Pancreas (tissue), 10 donors: ENCODE measurements at regions not wholly inside any gene's neighbourhood (a gene's known extent, or its start where the extent isn't known, plus 50 kb on each side); places are given as distances from the start of the nearest gene placed in this dataset.
A peak's percentile ranks its signal among the peaks of the same experiment; 100 is the strongest.

ENCODE experiments used
- ATAC-seq, 4 donors: fragments of 200-7000 bp; cut with Tn5 transposase; one replicate each; pipeline versions ENCODE4 v1.8.0 to v1.9.1; 2020; ENCODE audit warnings: mild to moderate bottlenecking in 4 of 4, moderate library complexity in 4 of 4
- DNase-seq, 6 donors: peaks; one replicate each; pipeline ENCODE4 v3.0.0-alpha.2; 2020
- FAIRE-seq: peaks from 2 replicates; lab custom pipeline; 2012; peaks lifted over from hg19 to GRCh38; lab: Jason Lieb, UNC
- H3K27ac ChIP-seq, 4 donors: fragments of 200-600 bp; sonication (generic); 1 replicate in 3 of 4; 2 replicates in 1 of 4; pipeline versions ENCODE4 v1.5.0 to v1.8.0; 2020
- H3K27me3 ChIP-seq, 4 donors: fragments of 200-600 bp; one replicate each; pipeline ENCODE4 v1.8.0; 2021
- H3K36me3 ChIP-seq, 3 donors: fragments of 200-600 bp; sonication (generic) in 1 of 3; one replicate each; pipeline versions ENCODE4 v1.5.0 to v1.8.0; 2020 to 2021
- H3K4me1 ChIP-seq, 3 donors: fragments of 200-600 bp; one replicate each; pipeline ENCODE4 v1.8.0; 2021
- H3K4me3 ChIP-seq, 4 donors: fragments of 200-600 bp; sonication (generic) in 2 of 4; one replicate each; pipeline versions ENCODE4 v1.5.0 to v1.8.0; 2020 to 2021
- H3K9me3 ChIP-seq, 4 donors: fragments of 200-600 bp; one replicate each; pipeline ENCODE4 v1.8.0; 2021
- CTCF ChIP-seq, 4 donors: fragments of 200-600 bp; sonication (generic) in 3 of 4; IDR thresholded peaks; one replicate each; pipeline versions ENCODE4 v1.5.0 to v1.8.0; 2021; ENCODE audit warnings: antibody characterized with exemption in 4 of 4
- WGBS, 2 donors: extraction: QIAGEN DNeasy Blood & Tissue Kit; methylation state at CpG; one replicate each; pipeline ENCODE4 v1.1.7; 2013; 5-methylcytosine and 5-hydroxymethylcytosine counted together
- intact Hi-C, 3 donors: fragments of 100-400 bp; cut with DNase I; formaldehyde crosslinking; loops; one replicate each; pipeline versions ENCODE4 v1.11.1 to v1.14.2; 2022
- donor health status: healthy with polysubstance abuse.
- donor health status: DM: no; HTN: no; CAD: no; lungs with moderate emphysema.
- donor health status: DM: no; HTN: no; CAD: no.
- donor health status: control.
- donor health status: control.
- donor health status: Bipolar disorder and iron deficiency.
- donor health status: DM: yes; HTN: yes; CAD: no.
- donor health status: DM: no; HTN: no; CAD: no.
- donor health status: DM: no; HTN: no; CAD: no.
- donor health status: DM: yes; HTN: yes; CAD: no.

- H3K4me1 ChIP-seq: no peaks in the 10 kb centered on the region
- 90 to 93% methylated on average over 4 of the region's 4 CpGs for WGBS, 2 donors
These were observed 93.0 kb downstream of the LBH start for GRCh38 chr2:30324245-30324908.

GRCh38 chr2:30325600-30326328 lies 94.4 kb downstream of the LBH start:
- intact Hi-C loops: no loop called here
- 92 to 96% methylated on average over 4 of the region's 4 CpGs for WGBS, 2 donors
- Histone ChIP-seq H3K4me1 (no peaks in the 10 kb centered on the region), H3K9me3 (no peaks in the 10 kb centered on the region), H3K4me3 (no peak overlapping the region), H3K36me3 (no peaks in the 10 kb centered on the region), H3K27ac (no peak overlapping the region), H3K27me3 (no peaks in the 10 kb centered on the region)
- FAIRE-seq: no peak
- TF ChIP-seq CTCF (IDR thresholded peaks at IDR 0.05): no peak
- DNase-seq: no peak
- ATAC-seq: peak in 3 of 4 donors; percentile 25 to 45 (median 35)

More at GRCh38 chr2:30324245-30324908, 93.0 kb downstream of the LBH start:
- DNase-seq: no peak
- Histone ChIP-seq H3K27me3 (no peaks in the 10 kb centered on the region), H3K9me3 (no peaks in the 10 kb centered on the region), H3K4me3 (no peak overlapping the region), H3K36me3 (no peaks in the 10 kb centered on the region), H3K27ac (no peak overlapping the region)
- no peak for FAIRE-seq
- TF ChIP-seq CTCF (IDR thresholded peaks at IDR 0.05): no peak
- intact Hi-C loops: no loop called here
- ATAC-seq: no peak

- ATAC-seq (peak in 1 of 4 donors; percentile 47), DNase-seq (no peak), FAIRE-seq (no peak)
- TF ChIP-seq CTCF (IDR thresholded peaks at IDR 0.05): no peak
- H3K4me1 ChIP-seq: no peaks in the 10 kb centered on the region
- no peak overlapping the region for H3K27ac ChIP-seq
- no peaks in the 10 kb centered on the region for H3K36me3 ChIP-seq
- no peaks in the 10 kb centered on the region for H3K27me3 ChIP-seq
- intact Hi-C loops: no loop called here
- 86 to 92% methylated on average over 6 of the region's 6 CpGs for WGBS, 2 donors
- H3K4me3 ChIP-seq: no peak overlapping the region
- no peaks in the 10 kb centered on the region for H3K9me3 ChIP-seq
These were observed 95.2 kb downstream of the LBH start for GRCh38 chr2:30326497-30326896.

- Histone ChIP-seq H3K4me3 (no peak overlapping the region), H3K27me3 (no peaks in the 10 kb centered on the region), H3K4me1 (no peaks in the 10 kb centered on the region), H3K27ac (no peak overlapping the region), H3K9me3 (no peaks in the 10 kb centered on the region), H3K36me3 (no peaks in the 10 kb centered on the region)
- TF ChIP-seq CTCF (IDR thresholded peaks at IDR 0.05): no peak
- FAIRE-seq (no peak), DNase-seq (no peak), ATAC-seq (no peak)
- intact Hi-C loops: no loop called here
- 87 to 89% methylated on average over 4 of the region's 4 CpGs for WGBS, 2 donors
These were observed 99.7 kb downstream of the LBH start for GRCh38 chr2:30331038-30331437.

- intact Hi-C loops: no loop called here
- H3K36me3 ChIP-seq: no peaks in the 10 kb centered on the region
- H3K9me3 ChIP-seq: no peaks in the 10 kb centered on the region
- no peaks in the 10 kb centered on the region for H3K4me1 ChIP-seq
- no peak overlapping the region for H3K4me3 ChIP-seq
- FAIRE-seq: no peak
- 90 to 93% methylated on average over 7 of the region's 7 CpGs for WGBS, 2 donors
- no peak overlapping the region for H3K27ac ChIP-seq
- DNase-seq: no peak
- no peak for ATAC-seq
- H3K27me3 ChIP-seq: no peaks in the 10 kb centered on the region
- no peak for TF ChIP-seq CTCF (IDR thresholded peaks at IDR 0.05)
These were observed 100.5 kb downstream of the LBH start for GRCh38 chr2:30331869-30332268.
